ENCODE measurements at regions not wholly inside any gene's neighbourhood (a gene's known extent, or its start where the extent isn't known, plus 50 kb on each side); places are given as distances from the start of the nearest gene placed in this dataset.
"Not testable (repeated sequence)": the region's sequence is repeated elsewhere in the genome, so short reads cannot be mapped to it uniquely, and the experiment has no call there.

DNA sequence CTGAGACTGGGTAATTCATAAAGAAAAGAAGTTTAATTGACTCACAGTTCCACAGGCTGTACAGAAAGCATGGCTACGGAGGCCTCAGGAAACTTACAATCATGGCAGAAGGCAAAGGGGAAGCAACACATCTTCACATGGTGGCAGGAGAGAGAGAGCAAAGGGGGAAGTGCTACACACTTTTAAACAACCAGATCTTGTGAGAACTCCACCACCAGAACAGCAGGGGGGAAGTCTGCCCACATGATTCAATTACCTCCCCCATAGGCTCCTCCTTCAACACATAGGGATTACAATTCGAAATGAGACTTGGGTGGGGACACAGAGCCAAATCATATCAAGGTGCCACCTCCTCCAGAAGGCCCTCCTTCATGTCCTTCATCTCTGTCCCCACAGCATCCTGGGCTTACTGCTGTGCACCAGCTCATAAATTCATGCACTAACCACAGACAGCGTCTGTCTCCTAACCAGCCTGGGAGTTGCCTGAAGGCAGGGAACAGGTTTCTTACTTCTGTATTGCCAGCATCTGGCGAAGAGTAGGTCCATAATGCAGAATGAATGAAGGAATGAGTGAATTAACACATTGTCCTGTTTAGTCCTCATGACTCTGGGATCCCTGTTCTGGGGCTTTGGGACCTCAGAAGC, 74.4 kb downstream of the WSB1 start:
- DNase-seq: no peak
- Histone ChIP-seq H3K27me3 (ENCODE audit: control insufficient read depth in 1 of 2, insufficient read depth in 2 of 2, low read length in 2 of 2) (no peaks in the 10 kb centered on the region), H3K4me3 (ENCODE audit: low read length) (no peak overlapping the region), H3K9me3 (ENCODE audit: control insufficient read depth in 1 of 2, insufficient read depth in 1 of 2, low read length in 2 of 2) (peaks cover 0 to 5% of the 10 kb centered on the region in 2 experiments), H3K36me3 (ENCODE audit: insufficient read depth, low read length) (no peaks in the 10 kb centered on the region), H3K4me1 (ENCODE audit: insufficient read depth, low read length) (no peaks in the 10 kb centered on the region), H3K27ac (ENCODE audit: low read depth in 1 of 2, low read length in 2 of 2) (no peak overlapping the region)
- Mint-ChIP-seq H3K36me3 (ENCODE audit: low read depth) (no peaks in the 10 kb centered on the region), H3K27me3 (peaks cover 5% of the 10 kb centered on the region), H3K9me3 (peaks cover 7% of the 10 kb centered on the region), H3K27ac (no peak overlapping the region), H3K4me3 (no peak overlapping the region), H3K4me1 (ENCODE audit: low read depth) (no peaks in the 10 kb centered on the region)
- no peak for ATAC-seq (ENCODE audit: poor library complexity)
- ChIA-PET CTCF (no interaction called here), POLR2A (no interaction called here)
- intact Hi-C loops (cut with DNase I, micrococcal nuclease): no loop called here
- TF ChIP-seq, protein P1, sequence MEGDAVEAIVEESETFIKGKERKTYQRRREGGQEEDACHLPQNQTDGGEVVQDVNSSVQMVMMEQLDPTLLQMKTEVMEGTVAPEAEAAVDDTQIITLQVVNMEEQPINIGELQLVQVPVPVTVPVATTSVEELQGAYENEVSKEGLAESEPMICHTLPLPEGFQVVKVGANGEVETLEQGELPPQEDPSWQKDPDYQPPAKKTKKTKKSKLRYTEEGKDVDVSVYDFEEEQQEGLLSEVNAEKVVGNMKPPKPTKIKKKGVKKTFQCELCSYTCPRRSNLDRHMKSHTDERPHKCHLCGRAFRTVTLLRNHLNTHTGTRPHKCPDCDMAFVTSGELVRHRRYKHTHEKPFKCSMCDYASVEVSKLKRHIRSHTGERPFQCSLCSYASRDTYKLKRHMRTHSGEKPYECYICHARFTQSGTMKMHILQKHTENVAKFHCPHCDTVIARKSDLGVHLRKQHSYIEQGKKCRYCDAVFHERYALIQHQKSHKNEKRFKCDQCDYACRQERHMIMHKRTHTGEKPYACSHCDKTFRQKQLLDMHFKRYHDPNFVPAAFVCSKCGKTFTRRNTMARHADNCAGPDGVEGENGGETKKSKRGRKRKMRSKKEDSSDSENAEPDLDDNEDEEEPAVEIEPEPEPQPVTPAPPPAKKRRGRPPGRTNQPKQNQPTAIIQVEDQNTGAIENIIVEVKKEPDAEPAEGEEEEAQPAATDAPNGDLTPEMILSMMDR (IDR thresholded peaks at IDR 0.05): no peak

DNA sequence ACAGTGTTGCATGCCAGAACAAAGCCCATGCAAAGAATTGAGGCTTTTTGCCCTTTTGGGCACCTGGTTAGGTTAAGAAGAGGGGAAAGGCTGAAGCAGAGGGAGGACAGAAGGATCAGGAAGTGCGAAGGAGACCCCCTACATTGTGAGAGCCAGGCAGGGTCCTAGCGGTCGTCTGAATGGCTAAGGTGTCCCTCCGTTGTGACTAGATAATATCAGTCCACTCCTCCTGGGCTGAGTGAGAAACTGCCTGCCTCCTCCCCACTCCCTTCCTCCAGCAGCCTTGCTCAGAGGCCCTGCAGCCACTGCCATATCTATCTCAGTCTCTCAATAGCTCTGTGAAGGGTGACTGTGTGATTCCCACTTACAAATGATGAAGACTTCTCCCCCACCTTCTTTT, 75.1 kb downstream of the WSB1 start:
- no peak overlapping the region for H3K4me3 Mint-ChIP-seq
- peaks cover 12% of the 10 kb centered on the region for H3K9me3 Mint-ChIP-seq
- ATAC-seq (ENCODE audit: poor library complexity): no peak
- Histone ChIP-seq H3K27ac (ENCODE audit: low read depth in 1 of 2, low read length in 2 of 2) (no peak overlapping the region), H3K4me3 (ENCODE audit: low read length) (no peak overlapping the region), H3K4me1 (ENCODE audit: insufficient read depth, low read length) (no peaks in the 10 kb centered on the region), H3K9me3 (ENCODE audit: control insufficient read depth in 1 of 2, insufficient read depth in 1 of 2, low read length in 2 of 2) (peaks cover 0 to 9% of the 10 kb centered on the region in 2 experiments), H3K36me3 (ENCODE audit: insufficient read depth, low read length) (no peaks in the 10 kb centered on the region), H3K27me3 (ENCODE audit: control insufficient read depth in 1 of 2, insufficient read depth in 2 of 2, low read length in 2 of 2) (no peaks in the 10 kb centered on the region)
- no peak for DNase-seq
- TF ChIP-seq, protein P1 (IDR thresholded peaks at IDR 0.05): no peak
- H3K36me3 Mint-ChIP-seq (ENCODE audit: low read depth): no peaks in the 10 kb centered on the region
- H3K4me1 Mint-ChIP-seq (ENCODE audit: low read depth): no peaks in the 10 kb centered on the region
- no peak overlapping the region for H3K27ac Mint-ChIP-seq
- intact Hi-C loops (cut with DNase I, micrococcal nuclease): no loop called here
- POLR2A ChIA-PET: no interaction called here
- peaks cover 9% of the 10 kb centered on the region for H3K27me3 Mint-ChIP-seq
- CTCF ChIA-PET: no interaction called here

DNA sequence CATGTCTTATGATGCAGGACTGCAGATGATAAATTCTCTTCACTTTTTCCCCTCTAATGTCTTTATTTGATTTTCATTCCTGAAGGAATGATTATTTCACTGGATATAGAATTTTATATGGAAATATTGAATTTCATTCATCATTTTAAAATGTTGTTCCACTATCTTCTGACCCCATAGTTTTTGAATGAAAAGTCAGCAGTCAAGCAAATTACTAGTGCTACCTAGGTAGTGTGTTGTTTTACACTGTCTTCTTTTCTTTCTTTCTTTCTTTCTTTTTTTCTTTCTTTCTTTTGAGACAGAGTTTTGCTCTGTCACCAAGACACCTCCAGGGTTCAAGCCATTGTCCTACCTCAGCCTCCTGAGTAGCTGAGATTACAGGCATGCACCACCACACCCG, 76.9 kb downstream of the WSB1 start:
- H3K27me3 ChIP-seq (ENCODE audit: control insufficient read depth in 1 of 2, insufficient read depth in 2 of 2, low read length in 2 of 2): no peaks in the 10 kb centered on the region
- no peaks in the 10 kb centered on the region for H3K36me3 ChIP-seq (ENCODE audit: insufficient read depth, low read length)
- no peak for DNase-seq
- no peak overlapping the region for H3K27ac ChIP-seq (ENCODE audit: low read depth in 1 of 2, low read length in 2 of 2)
- Mint-ChIP-seq H3K27me3 (peaks cover 11% of the 10 kb centered on the region), H3K27ac (no peak overlapping the region), H3K36me3 (ENCODE audit: low read depth) (no peaks in the 10 kb centered on the region), H3K4me3 (no peak overlapping the region), H3K4me1 (ENCODE audit: low read depth) (no peaks in the 10 kb centered on the region), H3K9me3 (peaks cover 17% of the 10 kb centered on the region)
- ATAC-seq (ENCODE audit: poor library complexity): no peak
- H3K4me3 ChIP-seq (ENCODE audit: low read length): no peak overlapping the region
- CTCF ChIA-PET: no interaction called here
- H3K4me1 ChIP-seq (ENCODE audit: insufficient read depth, low read length): no peaks in the 10 kb centered on the region
- POLR2A ChIA-PET: no interaction called here
- intact Hi-C loops (cut with DNase I, micrococcal nuclease): no loop called here
- TF ChIP-seq, protein P1 (IDR thresholded peaks at IDR 0.05): no peak
- peaks cover 0 to 10% of the 10 kb centered on the region in 2 experiments for H3K9me3 ChIP-seq (ENCODE audit: control insufficient read depth in 1 of 2, insufficient read depth in 1 of 2, low read length in 2 of 2)

DNA sequence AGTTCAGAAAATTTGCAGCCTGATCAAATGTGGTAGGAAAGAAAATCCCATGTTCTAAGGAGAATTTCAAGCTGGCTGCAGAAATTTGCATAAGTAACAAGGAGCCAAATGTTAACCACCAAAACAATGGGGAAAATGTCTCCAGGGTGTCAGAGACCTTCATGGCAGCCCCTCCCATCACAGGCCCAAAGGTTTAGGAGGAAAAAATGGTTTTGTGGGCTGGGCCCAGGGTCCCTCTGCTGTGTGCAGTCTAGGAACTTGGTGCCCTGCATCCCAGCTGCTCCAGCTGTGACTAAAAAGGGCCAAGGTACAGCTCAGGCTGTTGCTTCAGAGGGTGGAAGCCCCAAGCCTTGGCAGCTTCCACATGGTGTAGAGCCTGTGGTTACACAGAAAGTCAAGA, 79.8 kb downstream of the WSB1 start:
- H3K4me3 ChIP-seq (ENCODE audit: low read length); H3K4me1 Mint-ChIP-seq (ENCODE audit: low read depth); H3K36me3 ChIP-seq (ENCODE audit: insufficient read depth, low read length); H3K27ac Mint-ChIP-seq; H3K36me3 Mint-ChIP-seq (ENCODE audit: low read depth); H3K4me1 ChIP-seq (ENCODE audit: insufficient read depth, low read length); DNase-seq; H3K27me3 ChIP-seq (ENCODE audit: control insufficient read depth in 1 of 2, insufficient read depth in 2 of 2, low read length in 2 of 2); intact Hi-C loops (cut with DNase I, micrococcal nuclease); H3K27ac ChIP-seq (ENCODE audit: low read depth in 1 of 2, low read length in 2 of 2); ATAC-seq (ENCODE audit: poor library complexity); CTCF ChIA-PET; POLR2A ChIA-PET; H3K4me3 Mint-ChIP-seq: not testable (repeated sequence)
- peaks cover 17% of the 10 kb centered on the region for H3K9me3 Mint-ChIP-seq
- H3K9me3 ChIP-seq (ENCODE audit: control insufficient read depth in 1 of 2, insufficient read depth in 1 of 2, low read length in 2 of 2): peaks cover 0 to 10% of the 10 kb centered on the region in 2 experiments
- H3K27me3 Mint-ChIP-seq: peaks cover 22% of the 10 kb centered on the region
